SK-N-SH treated with all-trans-retinoic acid at 6 μM for 48 hours (cell line): ENCODE measurements at regions not wholly inside any gene's neighbourhood (a gene's known extent, or its start where the extent isn't known, plus 50 kb on each side); places are given as distances from the start of the nearest gene placed in this dataset.

Experiments
- ARNTL ChIP-seq: fragments of 450-650 bp; formaldehyde crosslinking; IDR thresholded peaks from 2 replicates; pipeline ENCODE4 v1.5.0; 2020; ENCODE audit warnings: low read depth, mild to moderate bottlenecking, moderate library complexity, borderline replicate concordance
- CSDC2 ChIP-seq: fragments of 250-450 bp; sonication (Bioruptor Pico); IDR thresholded peaks from 2 replicates; pipeline ENCODE4 v1.5.0; 2020; ENCODE audit warnings: mild to moderate bottlenecking, moderate library complexity
- RARB ChIP-seq: fragments of 250-450 bp; sonication (Bioruptor Pico); IDR thresholded peaks from 2 replicates; pipeline ENCODE4 v1.8.0; 2021; ENCODE audit warnings: mild to moderate bottlenecking, moderate library complexity
- TOX ChIP-seq: fragments of 250-450 bp; sonication (Bioruptor Pico); IDR thresholded peaks from 2 replicates; pipeline ENCODE4 v1.8.0; 2021; ENCODE audit warnings: mild to moderate bottlenecking, moderate library complexity, borderline replicate concordance
- ZC3H10 ChIP-seq: fragments of 250-450 bp; sonication (Bioruptor Pico); IDR thresholded peaks from 2 replicates; pipeline ENCODE4 v1.5.1; 2021; ENCODE audit warnings: mild to moderate bottlenecking, moderate library complexity
- TF ChIP-seq, protein P1 (sequence below): fragments of 250-450 bp; sonication (Bioruptor Pico); IDR thresholded peaks from 2 replicates; pipeline ENCODE4 v1.5.1; 2020; ENCODE audit warnings: low read depth, mild to moderate bottlenecking, moderate library complexity
- TF ChIP-seq, protein P2 (sequence below): fragments of 250-450 bp; sonication (Bioruptor Pico); IDR thresholded peaks from 2 replicates; pipeline ENCODE4 v1.8.0; 2020; ENCODE audit warnings: mild to moderate bottlenecking, moderate library complexity, borderline replicate concordance

DNA sequence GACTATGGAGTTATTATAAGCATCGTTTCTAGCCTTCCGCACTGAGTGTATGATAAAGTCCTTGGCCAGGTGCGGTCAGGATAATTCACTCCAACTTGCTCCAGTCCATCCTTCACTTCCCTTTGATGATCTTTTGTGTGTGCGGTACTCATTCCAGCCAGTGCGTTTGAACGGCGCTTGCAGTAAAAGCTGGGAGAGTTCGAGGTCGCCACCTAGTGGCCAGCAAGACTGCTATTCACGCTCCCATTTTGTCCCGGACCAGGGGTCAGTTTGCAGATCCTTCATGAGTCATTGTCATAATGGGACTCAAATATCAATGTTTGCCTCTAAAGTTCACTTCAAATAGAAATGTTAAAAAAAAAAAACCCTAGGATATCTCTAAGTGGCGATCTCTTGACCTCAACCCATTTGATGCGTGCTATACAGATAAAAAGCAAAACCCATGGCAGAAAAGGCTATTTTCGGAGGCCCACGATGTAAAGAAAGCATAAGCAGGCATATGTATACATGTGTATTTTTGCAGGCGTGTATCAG, 417.1 kb downstream of the TMEM114 start:
- TF ChIP-seq ARNTL (CRISPR knock-in tag) (no peak), TOX (CRISPR knock-in tag) (no peak), RARB (CRISPR knock-in tag) (no peak), ZC3H10 (CRISPR knock-in tag) (no peak), CSDC2 (CRISPR knock-in tag) (no peak)
- TF ChIP-seq, protein P1, sequence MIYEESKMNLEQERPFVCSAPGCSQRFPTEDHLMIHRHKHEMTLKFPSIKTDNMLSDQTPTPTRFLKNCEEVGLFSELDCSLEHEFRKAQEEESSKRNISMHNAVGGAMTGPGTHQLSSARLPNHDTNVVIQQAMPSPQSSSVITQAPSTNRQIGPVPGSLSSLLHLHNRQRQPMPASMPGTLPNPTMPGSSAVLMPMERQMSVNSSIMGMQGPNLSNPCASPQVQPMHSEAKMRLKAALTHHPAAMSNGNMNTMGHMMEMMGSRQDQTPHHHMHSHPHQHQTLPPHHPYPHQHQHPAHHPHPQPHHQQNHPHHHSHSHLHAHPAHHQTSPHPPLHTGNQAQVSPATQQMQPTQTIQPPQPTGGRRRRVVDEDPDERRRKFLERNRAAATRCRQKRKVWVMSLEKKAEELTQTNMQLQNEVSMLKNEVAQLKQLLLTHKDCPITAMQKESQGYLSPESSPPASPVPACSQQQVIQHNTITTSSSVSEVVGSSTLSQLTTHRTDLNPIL = no peak
- TF ChIP-seq, protein P2, sequence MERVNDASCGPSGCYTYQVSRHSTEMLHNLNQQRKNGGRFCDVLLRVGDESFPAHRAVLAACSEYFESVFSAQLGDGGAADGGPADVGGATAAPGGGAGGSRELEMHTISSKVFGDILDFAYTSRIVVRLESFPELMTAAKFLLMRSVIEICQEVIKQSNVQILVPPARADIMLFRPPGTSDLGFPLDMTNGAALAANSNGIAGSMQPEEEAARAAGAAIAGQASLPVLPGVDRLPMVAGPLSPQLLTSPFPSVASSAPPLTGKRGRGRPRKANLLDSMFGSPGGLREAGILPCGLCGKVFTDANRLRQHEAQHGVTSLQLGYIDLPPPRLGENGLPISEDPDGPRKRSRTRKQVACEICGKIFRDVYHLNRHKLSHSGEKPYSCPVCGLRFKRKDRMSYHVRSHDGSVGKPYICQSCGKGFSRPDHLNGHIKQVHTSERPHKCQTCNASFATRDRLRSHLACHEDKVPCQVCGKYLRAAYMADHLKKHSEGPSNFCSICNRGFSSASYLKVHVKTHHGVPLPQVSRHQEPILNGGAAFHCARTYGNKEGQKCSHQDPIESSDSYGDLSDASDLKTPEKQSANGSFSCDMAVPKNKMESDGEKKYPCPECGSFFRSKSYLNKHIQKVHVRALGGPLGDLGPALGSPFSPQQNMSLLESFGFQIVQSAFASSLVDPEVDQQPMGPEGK (CRISPR knock-in tag) = no peak
